HG03354 (cell line): ENCODE measurements at regions not wholly inside any gene's neighbourhood (a gene's known extent, or its start where the extent isn't known, plus 50 kb on each side); places are given as distances from the start of the nearest gene placed in this dataset.
"Not testable (repeated sequence)": the region's sequence is repeated elsewhere in the genome, so short reads cannot be mapped to it uniquely, and the experiment has no call there.

ENCODE experiments used
- ATAC-seq: cut with Tn5 transposase; IDR thresholded peaks from one replicate; pipeline ENCODE4 v1.9.1; 2021; ENCODE audit warnings: mild to moderate bottlenecking; ENCODE audit not compliant: unreplicated experiment, poor library complexity, severe bottlenecking

GRCh38 chr13:33340631-33341030 lies 55.1 kb upstream of the STARD13 start:
- no peak for ATAC-seq

- no peak for ATAC-seq
Observed at GRCh38 chr13:33341861-33342452, 56.4 kb upstream of the STARD13 start.

DNA sequence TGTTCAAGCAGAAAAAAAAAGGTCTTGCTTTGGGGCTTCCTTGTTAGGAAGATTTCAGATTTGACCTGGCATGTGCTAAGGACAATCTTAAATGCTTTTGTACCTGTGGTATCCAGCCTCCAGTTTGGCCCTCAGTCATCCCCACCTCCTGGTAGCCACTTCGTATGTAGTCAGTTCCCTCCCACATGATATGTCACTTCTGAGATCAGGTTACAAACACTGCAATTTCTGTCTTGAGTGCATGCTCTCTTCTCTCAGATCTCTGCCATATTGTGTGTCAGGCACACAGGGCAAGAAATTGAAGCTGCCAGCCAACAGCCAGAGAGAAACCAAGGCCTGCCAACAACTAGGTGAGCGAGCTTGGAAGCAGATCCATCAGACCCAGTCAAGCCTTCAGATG lies 60.3 kb upstream of the STARD13 start:
- no peak for ATAC-seq

DNA sequence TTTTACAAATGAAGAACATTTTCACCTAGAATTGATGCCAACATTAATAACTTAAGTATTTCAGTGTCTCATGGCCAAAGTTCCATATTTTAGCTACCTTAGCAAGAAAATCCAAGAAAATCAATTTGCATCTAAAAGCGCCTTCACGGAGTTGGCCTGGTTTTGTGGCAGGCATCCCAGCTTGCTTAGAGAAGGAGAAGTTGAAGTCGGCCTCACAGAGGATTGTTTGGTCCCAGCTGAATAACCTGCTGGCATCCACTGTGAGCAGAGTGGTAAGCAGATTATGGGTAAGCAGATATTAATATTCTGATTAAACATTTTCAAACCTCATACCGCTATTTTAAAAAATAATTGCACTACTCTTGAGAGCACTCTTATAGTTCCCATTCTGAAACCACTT lies 62.3 kb upstream of the STARD13 start:
- no peak for ATAC-seq

DNA sequence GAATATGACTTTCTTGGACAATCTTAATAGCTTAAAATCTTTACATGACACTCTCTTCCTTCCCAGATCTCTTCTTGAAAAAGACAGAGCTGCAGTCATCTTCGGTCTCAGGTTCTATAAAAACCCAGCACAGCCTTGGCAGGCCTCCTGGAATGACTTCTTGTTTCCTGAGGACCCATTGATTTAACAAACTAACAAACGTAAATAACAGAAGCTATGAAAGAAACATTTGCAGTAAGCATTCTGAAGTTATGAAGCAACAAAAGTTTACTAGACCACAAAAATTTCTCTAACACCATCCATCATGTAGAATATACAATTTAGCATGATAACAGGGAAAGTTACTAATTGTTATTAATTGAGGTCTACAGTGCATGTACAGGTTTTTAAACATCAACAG lies 62.8 kb upstream of the STARD13 start:
- no peak for ATAC-seq

GRCh38 chr13:33349288-33349985 lies 63.9 kb upstream of the STARD13 start:
- ATAC-seq, result no peak

- no peak for ATAC-seq
Observed at GRCh38 chr13:33349986-33350826, 64.7 kb upstream of the STARD13 start.

DNA sequence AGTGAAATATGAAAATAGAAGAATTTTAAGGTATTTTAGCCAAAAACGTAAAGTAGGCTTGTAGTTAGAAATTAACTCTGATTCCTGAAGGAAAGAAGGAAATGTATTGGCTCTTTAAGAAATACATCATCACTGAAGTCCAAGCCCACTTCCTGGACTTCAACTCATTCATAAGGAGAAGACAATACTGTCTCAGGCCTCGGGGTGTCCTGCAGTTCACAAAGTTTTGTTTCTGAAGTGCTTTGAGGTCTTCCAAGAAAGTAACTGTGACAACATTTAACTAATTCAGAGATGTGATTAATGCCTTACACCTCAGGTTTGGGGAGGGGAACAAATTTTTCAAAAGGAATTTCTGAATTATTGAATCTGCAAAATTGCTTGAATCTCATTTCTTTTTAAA lies 65.8 kb upstream of the STARD13 start:
- ATAC-seq, result no peak

DNA sequence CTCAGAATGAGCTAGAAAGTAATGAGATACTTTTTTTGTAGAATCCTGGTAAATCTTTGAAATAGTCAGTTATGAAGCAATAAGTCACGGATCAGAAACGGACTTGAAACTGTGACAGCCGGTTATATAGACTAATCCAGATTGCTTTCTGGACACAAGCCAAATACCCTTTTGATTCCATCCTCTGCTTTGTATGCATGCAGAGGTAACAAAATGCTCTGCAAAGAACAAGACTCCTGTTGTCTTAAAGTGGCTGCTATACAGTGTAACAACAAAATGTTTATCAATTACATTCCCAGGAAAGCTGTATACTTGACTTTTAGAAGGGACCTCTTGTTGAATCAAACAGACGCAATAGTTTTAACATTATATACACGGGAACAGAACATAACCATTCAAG lies 66.5 kb upstream of the STARD13 start:
- no peak for ATAC-seq

GRCh38 chr13:33352526-33352925 lies 67.0 kb upstream of the STARD13 start:
- ATAC-seq, result no peak

DNA sequence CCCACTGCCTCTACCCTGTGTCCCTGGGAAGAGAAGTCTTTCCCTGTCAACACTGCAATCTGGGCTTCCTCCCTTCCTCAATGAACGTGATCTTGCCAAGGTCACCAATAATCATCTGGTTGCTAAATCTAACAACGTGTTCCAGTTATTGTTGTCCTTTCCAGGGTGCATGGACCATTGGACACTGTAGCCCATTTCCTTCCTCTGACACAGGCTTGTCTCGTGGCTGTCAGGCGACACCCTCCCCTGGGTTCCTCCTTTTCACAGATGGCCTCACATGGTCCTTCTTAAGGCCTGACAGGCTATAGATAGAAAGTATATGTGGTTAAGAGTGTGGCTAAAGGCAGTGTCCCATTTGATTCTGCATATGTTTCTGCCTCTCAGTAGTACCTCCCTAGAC lies 67.7 kb upstream of the STARD13 start:
- no peak for ATAC-seq

GRCh38 chr13:33353646-33354045 lies 68.1 kb upstream of the STARD13 start:
- ATAC-seq, result no peak

DNA sequence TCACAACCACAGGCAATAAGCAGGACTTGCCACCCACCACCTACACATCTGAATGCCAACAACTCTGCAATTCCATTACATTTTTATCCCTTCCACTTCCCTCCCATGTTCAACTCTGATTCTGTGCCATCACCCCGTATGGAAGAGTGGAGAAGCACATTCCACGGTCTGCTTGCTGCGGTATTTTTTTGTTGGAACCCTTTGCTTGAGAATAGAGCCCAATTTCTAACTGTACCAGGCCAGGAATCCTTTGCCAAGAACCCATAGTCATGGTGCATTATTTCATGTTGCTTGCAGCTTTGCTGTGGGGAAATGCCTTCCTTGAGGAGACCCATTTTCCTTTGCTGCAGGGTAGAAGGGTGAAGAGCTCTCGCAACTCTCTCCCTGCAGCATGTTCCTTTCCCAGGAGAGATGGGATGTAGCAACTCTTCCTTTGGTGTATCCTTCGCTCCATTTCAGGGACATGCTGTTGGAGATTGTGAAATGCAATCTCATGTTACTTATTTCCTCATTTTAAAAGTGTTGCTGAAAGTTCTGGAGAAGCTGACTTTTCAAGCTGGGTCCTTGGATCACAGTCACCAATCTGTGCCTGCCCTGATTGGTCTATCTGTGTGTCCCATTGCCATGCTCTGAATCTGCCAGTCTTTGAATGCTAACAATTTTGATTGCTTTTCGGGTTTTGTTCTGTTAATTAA lies 69.8 kb upstream of the STARD13 start:
- no peak for ATAC-seq

DNA sequence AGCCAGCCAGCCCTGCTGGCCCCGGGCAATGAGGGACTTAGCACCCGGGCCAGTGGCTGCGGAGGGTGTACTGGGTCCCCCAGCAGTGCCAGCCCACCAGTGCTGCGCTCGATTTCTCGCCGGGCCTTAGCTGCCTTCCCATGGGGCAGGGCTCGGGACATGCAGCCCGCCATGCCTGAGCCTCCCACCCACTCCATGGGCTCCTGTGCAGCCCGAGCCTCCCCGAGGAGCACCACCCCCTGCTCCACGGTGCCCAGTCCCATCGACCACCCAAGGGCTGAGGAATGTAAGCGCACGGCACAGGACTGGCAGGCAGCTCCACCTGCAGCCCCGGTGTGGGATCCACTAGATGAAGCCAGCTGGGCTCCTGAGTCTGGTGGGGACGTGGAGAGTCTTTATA lies 72.5 kb upstream of the STARD13 start:
- not testable (repeated sequence) for ATAC-seq

DNA sequence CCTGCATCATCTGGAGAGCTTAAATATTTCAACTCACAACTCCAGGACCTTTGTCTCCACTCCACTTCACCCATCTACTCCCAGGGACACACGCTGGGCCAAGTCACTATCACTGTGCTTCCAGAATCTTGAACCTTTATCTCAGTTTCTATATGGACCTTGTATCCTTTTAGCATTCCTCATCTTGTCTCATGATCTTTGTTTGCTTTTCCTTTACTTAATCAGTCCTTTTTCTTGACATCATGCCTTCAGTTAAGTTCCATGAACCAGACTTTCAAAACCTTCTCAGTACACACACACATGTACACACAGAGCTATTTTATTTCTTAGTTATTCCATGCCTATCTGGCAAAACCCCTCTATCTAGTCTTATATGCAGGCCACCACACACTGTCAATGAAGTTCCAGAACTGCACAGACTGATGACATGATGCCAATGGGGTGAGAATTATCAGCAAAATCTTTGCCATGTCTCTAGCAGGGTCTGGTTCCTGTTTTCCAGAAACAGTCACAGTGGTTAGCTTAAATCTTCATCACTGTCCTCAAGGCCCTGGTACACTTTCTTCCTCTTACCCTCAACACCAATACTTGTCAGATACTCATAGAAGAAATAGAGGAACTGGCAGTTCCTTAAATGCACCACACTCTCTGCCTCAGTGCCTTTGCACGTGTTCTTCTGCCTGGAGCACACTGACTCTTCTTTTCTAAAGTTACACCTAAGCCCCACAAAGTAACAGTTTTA lies 77.6 kb upstream of the STARD13 start:
- peak; percentile 56 for ATAC-seq

GRCh38 chr13:33364192-33364591 lies 78.6 kb upstream of the STARD13 start:
- ATAC-seq, result no peak

DNA sequence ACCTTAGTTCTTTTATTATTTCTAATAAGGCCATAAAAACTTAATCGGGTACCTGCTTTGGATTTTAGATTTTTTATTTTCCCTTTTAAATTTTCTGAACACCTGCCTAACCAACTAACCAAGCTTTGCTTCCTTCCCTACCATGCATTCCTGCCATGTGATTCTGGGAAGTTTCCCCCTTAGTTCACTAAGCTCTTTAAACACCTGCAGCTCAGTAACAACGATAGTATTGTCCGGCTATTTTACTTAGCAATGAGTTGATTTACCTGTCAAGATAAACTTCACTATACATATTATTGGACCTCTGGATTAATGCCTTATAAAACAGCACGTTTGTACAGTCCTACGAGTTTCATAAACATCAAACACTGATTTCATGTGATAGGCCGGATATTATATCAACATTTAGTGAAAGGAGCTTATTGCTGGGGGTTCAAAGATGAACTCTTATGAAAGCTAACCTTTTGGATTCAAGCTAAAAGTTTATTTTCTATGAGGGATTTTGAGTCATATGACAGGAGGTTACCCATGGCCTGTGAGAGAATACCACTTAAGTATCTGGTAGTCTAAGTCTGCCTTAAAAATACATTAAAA lies 81.0 kb upstream of the STARD13 start:
- no peak for ATAC-seq

- ATAC-seq, result no peak
Observed at GRCh38 chr13:33367171-33367895, 81.8 kb upstream of the STARD13 start.

DNA sequence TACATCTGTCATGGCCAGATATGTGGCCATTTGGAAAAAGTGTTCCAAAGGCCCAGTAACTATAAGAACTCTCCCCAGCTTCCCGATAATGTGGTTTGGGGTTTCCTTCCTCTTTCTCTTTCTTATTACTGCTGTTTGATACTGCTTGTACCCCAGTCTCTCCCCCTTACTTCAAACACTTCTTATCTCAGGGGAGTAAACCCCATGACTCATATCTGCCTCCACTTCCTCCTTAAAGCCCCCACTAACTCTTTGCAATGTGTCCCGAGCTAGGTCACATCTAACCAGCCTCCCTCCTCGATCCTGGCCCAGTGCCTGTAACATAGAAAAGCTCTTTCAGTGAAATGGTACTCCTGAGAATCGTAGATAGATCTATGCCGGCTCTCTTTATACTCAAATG lies 82.4 kb upstream of the STARD13 start:
- ATAC-seq, result no peak
